Smooth muscle cell (in vitro differentiated cells): ENCODE measurements at regions not wholly inside any gene's neighbourhood (a gene's known extent, or its start where the extent isn't known, plus 50 kb on each side); places are given as distances from the start of the nearest gene placed in this dataset.
"Not testable (repeated sequence)": the region's sequence is repeated elsewhere in the genome, so short reads cannot be mapped to it uniquely, and the experiment has no call there.

ENCODE experiments used
- DNase-seq: peaks from one replicate; lab custom pipeline; 2025; ENCODE audit not compliant: unreplicated experiment; lab: John Stamatoyannopoulos, UW
- H2AFZ ChIP-seq: fragments of 200-600 bp; sonication (generic); 2 replicates; pipeline ENCODE4 v1.6.0; 2016; ENCODE audit warnings: antibody characterized with exemption, low read depth, mild to moderate bottlenecking
- H3F3A ChIP-seq: fragments of 200-600 bp; sonication (generic); 2 replicates; pipeline ENCODE4 v1.6.0; 2017; ENCODE audit warnings: antibody characterized with exemption, low read depth
- H3K27ac ChIP-seq: fragments of 200-600 bp; sonication (generic); 2 replicates; pipeline ENCODE4 v1.5.1; 2016; ENCODE audit warnings: low read depth, mild to moderate bottlenecking
- H3K27me3 ChIP-seq: fragments of 200-600 bp; sonication (generic); 2 replicates; pipeline ENCODE4 v1.6.1; 2016; ENCODE audit warnings: low read depth, mild to moderate bottlenecking
- H3K36me3 ChIP-seq: fragments of 200-600 bp; sonication (generic); 2 replicates; pipeline ENCODE4 v1.5.1; 2016; ENCODE audit warnings: low read depth
- H3K4me1 ChIP-seq: fragments of 200-600 bp; sonication (generic); 2 replicates; pipeline ENCODE4 v1.5.1; 2016; ENCODE audit warnings: low read depth
- H3K4me2 ChIP-seq: fragments of 200-600 bp; sonication (generic); 2 replicates; pipeline ENCODE4 v1.6.0; 2016; ENCODE audit warnings: mild to moderate bottlenecking
- H3K4me3 ChIP-seq: fragments of 200-600 bp; sonication (generic); 2 replicates; pipeline ENCODE4 v1.5.1; 2016; ENCODE audit warnings: mild to moderate bottlenecking
- H3K79me2 ChIP-seq: fragments of 200-600 bp; sonication (generic); 2 replicates; pipeline ENCODE4 v1.6.0; 2016; ENCODE audit warnings: low read depth, mild to moderate bottlenecking
- H3K9ac ChIP-seq: fragments of 200-600 bp; sonication (generic); 2 replicates; pipeline ENCODE4 v1.6.0; 2016; ENCODE audit warnings: low read depth
- H3K9me3 ChIP-seq: fragments of 200-600 bp; sonication (generic); replicated peaks from 2 replicates; pipeline ENCODE4 v1.5.1; 2016; ENCODE audit warnings: low read depth
- H4K20me1 ChIP-seq: fragments of 200-600 bp; sonication (generic); 2 replicates; pipeline ENCODE4 v1.6.0; 2016; ENCODE audit warnings: low read depth
- CTCF ChIP-seq: fragments of 200-600 bp; sonication (generic); IDR thresholded peaks from 2 replicates; pipeline ENCODE4 v1.5.1; 2017; ENCODE audit warnings: borderline replicate concordance, mild to moderate bottlenecking, antibody characterized with exemption; ENCODE audit not compliant: insufficient read depth, poor library complexity, severe bottlenecking
- WGBS: methylation state at CpG from one replicate; pipeline ENCODE4 v1.1.7; 2016; ENCODE audit warnings: low lambda C conversion rate; 5-methylcytosine and 5-hydroxymethylcytosine counted together

- Histone ChIP-seq H4K20me1 (no peaks in the 10 kb centered on the region), H3K4me1 (no peaks in the 10 kb centered on the region), H3K4me2 (no peak overlapping the region), H3F3A (no peaks in the 10 kb centered on the region), H3K27ac (no peak overlapping the region), H3K36me3 (no peaks in the 10 kb centered on the region), H3K9ac (no peak overlapping the region), H2AFZ (no peak overlapping the region), H3K79me2 (no peaks in the 10 kb centered on the region), H3K4me3 (no peak overlapping the region), H3K9me3 (no peaks in the 10 kb centered on the region), H3K27me3 (no peaks in the 10 kb centered on the region)
- DNase-seq: no peak
- WGBS: 87% methylated on average over 6 of the region's 6 CpGs
- no peak for TF ChIP-seq CTCF
These were observed 261.4 kb upstream of the TECRL start for GRCh38 chr4:64670647-64671046.

GRCh38 chr4:64643841-64644240, 234.6 kb upstream of the TECRL start:
- H3K36me3 ChIP-seq: no peaks in the 10 kb centered on the region
- no peaks in the 10 kb centered on the region for H3K4me1 ChIP-seq
- H2AFZ ChIP-seq: no peak overlapping the region
- no peak overlapping the region for H3K4me3 ChIP-seq
- H3K79me2 ChIP-seq: no peaks in the 10 kb centered on the region
- no peaks in the 10 kb centered on the region for H3K9me3 ChIP-seq
- H3K9ac ChIP-seq: no peak overlapping the region
- H3K4me2 ChIP-seq: no peak overlapping the region
- 100% methylated on average over 3 of the region's 3 CpGs for WGBS
- H3F3A ChIP-seq: no peaks in the 10 kb centered on the region
- no peaks in the 10 kb centered on the region for H3K27me3 ChIP-seq
- no peaks in the 10 kb centered on the region for H4K20me1 ChIP-seq
- no peak for DNase-seq
- TF ChIP-seq CTCF: no peak
- no peak overlapping the region for H3K27ac ChIP-seq

GRCh38 chr4:64642936-64643335, 233.7 kb upstream of the TECRL start:
- Histone ChIP-seq H4K20me1 (no peaks in the 10 kb centered on the region), H3F3A (no peaks in the 10 kb centered on the region), H3K27me3 (no peaks in the 10 kb centered on the region), H3K4me2 (no peak overlapping the region), H3K9ac (no peak overlapping the region), H2AFZ (no peak overlapping the region), H3K4me3 (no peak overlapping the region), H3K79me2 (no peaks in the 10 kb centered on the region), H3K36me3 (no peaks in the 10 kb centered on the region), H3K4me1 (no peaks in the 10 kb centered on the region), H3K9me3 (no peaks in the 10 kb centered on the region), H3K27ac (no peak overlapping the region)
- DNase-seq: no peak
- 40% methylated on average over 1 of the region's 1 CpG for WGBS
- no peak for TF ChIP-seq CTCF

GRCh38 chr4:64640402-64640801, 231.2 kb upstream of the TECRL start:
- H3K27ac ChIP-seq, H3K4me3 ChIP-seq, H4K20me1 ChIP-seq, H3K9ac ChIP-seq, H2AFZ ChIP-seq, H3K9me3 ChIP-seq, DNase-seq, H3K4me1 ChIP-seq, H3K27me3 ChIP-seq, H3K36me3 ChIP-seq, H3K4me2 ChIP-seq, H3K79me2 ChIP-seq, H3F3A ChIP-seq: not testable (repeated sequence)
- WGBS: 95% methylated on average over 21 of the region's 21 CpGs
